Calu3 (cell line): ENCODE measurements at regions not wholly inside any gene's neighbourhood (a gene's known extent, or its start where the extent isn't known, plus 50 kb on each side); places are given as distances from the start of the nearest gene placed in this dataset.
A peak's percentile ranks its signal among the peaks of the same experiment; 100 is the strongest.

Experiments
- BruUV-seq: library from RNA; stranded (reverse); fragments of 400-500 nt; replicated peaks from 2 replicates; lab custom pipeline; 2021; lab: Mats Ljungman, UMichigan
- CTCF ChIA-PET: fragments of 300-600 bp; sonication (Branson Sonifier 250); formaldehyde crosslinking; loops from one replicate; lab custom pipeline; 2022; ENCODE audit warnings: antibody characterized with exemption; lab: Charles Lee
- DNase-seq: peaks from one replicate; pipeline ENCODE4 v3.0.0; 2022
- H3K27ac Mint-ChIP-seq: one replicate; pipeline ENCODE4 v1.8.0; 2022; ENCODE audit warnings: mixed read lengths; ENCODE audit not compliant: unreplicated experiment
- H3K27me3 Mint-ChIP-seq: one replicate; pipeline ENCODE4 v1.8.0; 2022; ENCODE audit warnings: mixed read lengths; ENCODE audit not compliant: unreplicated experiment
- H3K36me3 Mint-ChIP-seq: one replicate; pipeline ENCODE4 v1.8.0; 2022; ENCODE audit warnings: mild to moderate bottlenecking, moderate library complexity, mixed read lengths; ENCODE audit not compliant: insufficient read depth, unreplicated experiment
- H3K4me1 Mint-ChIP-seq: one replicate; pipeline ENCODE4 v1.8.0; 2022; ENCODE audit warnings: mild to moderate bottlenecking, low read depth, mixed read lengths; ENCODE audit not compliant: unreplicated experiment
- H3K4me3 Mint-ChIP-seq: one replicate; pipeline ENCODE4 v1.8.0; 2022; ENCODE audit warnings: mild to moderate bottlenecking, low read depth, moderate library complexity, mixed read lengths; ENCODE audit not compliant: unreplicated experiment
- H3K9me3 Mint-ChIP-seq: one replicate; pipeline ENCODE4 v1.8.0; 2022; ENCODE audit warnings: low read depth, mixed read lengths; ENCODE audit not compliant: unreplicated experiment
- CTCF ChIP-seq: fragments of 200-600 bp; IDR thresholded peaks from one replicate; pipeline ENCODE4 v1.8.0; 2022; ENCODE audit warnings: antibody characterized with exemption; ENCODE audit not compliant: unreplicated experiment
- intact Hi-C: fragments of 100-400 bp; cut with micrococcal nuclease; formaldehyde crosslinking; loops from one replicate; pipeline ENCODE4 v1.10.0; 2022; ENCODE audit not compliant: unreplicated experiment

- intact Hi-C loops = no loop called here
- H3K9me3 Mint-ChIP-seq = peaks cover 2% of the 10 kb centered on the region
- CTCF ChIA-PET = no interaction called here
- no peak overlapping the region for H3K4me3 Mint-ChIP-seq
- no peak for DNase-seq
- no peak for TF ChIP-seq CTCF
- H3K4me1 Mint-ChIP-seq = peaks cover 19% of the 10 kb centered on the region
- no TSS peak for BruUV-seq
- no peaks in the 10 kb centered on the region for H3K36me3 Mint-ChIP-seq
- H3K27me3 Mint-ChIP-seq = no peaks in the 10 kb centered on the region
- no peak overlapping the region for H3K27ac Mint-ChIP-seq
These were observed 161.8 kb upstream of the ELL2 start for GRCh38 chr5:96123418-96123817.

GRCh38 chr5:96121364-96121763, 159.7 kb upstream of the ELL2 start:
- CTCF ChIA-PET = no interaction called here
- peaks cover 29% of the 10 kb centered on the region for H3K4me1 Mint-ChIP-seq
- intact Hi-C loops = no loop called here
- no peak overlapping the region for H3K4me3 Mint-ChIP-seq
- H3K27me3 Mint-ChIP-seq = no peaks in the 10 kb centered on the region
- H3K36me3 Mint-ChIP-seq = no peaks in the 10 kb centered on the region
- H3K27ac Mint-ChIP-seq = no peak overlapping the region
- peaks cover 2% of the 10 kb centered on the region for H3K9me3 Mint-ChIP-seq
- no peak for DNase-seq
- TF ChIP-seq CTCF = no peak
- BruUV-seq = no TSS peak

- Mint-ChIP-seq H3K4me1 (peaks cover 23% of the 10 kb centered on the region), H3K36me3 (no peaks in the 10 kb centered on the region), H3K27ac (no peak overlapping the region), H3K27me3 (no peaks in the 10 kb centered on the region), H3K4me3 (no peak overlapping the region), H3K9me3 (peaks cover 2% of the 10 kb centered on the region)
- CTCF ChIA-PET = no interaction called here
- intact Hi-C loops = no loop called here
- no TSS peak for BruUV-seq
- TF ChIP-seq CTCF = no peak
- no peak for DNase-seq
These were observed 158.5 kb upstream of the ELL2 start for GRCh38 chr5:96120120-96120519.

GRCh38 chr5:96117771-96118651, 156.4 kb upstream of the ELL2 start:
- CTCF ChIA-PET = interaction anchor here (0.7 kb wide), 1 partner anchor 453 kb away, joined by 7 read pairs; no protein-coding TSS in a partner anchor
- H3K36me3 Mint-ChIP-seq = no peaks in the 10 kb centered on the region
- DNase-seq = no peak
- peaks cover 2% of the 10 kb centered on the region for H3K9me3 Mint-ChIP-seq
- no peaks in the 10 kb centered on the region for H3K27me3 Mint-ChIP-seq
- H3K4me1 Mint-ChIP-seq = peaks cover 28% of the 10 kb centered on the region
- intact Hi-C loops = loop anchor here (2.0 kb wide), 1 partner anchor 15 kb away; no protein-coding TSS in a partner anchor
- H3K27ac Mint-ChIP-seq = peak overlapping the region; percentile 11
- no peak for TF ChIP-seq CTCF
- no TSS peak for BruUV-seq
- no peak overlapping the region for H3K4me3 Mint-ChIP-seq
